Gastrocnemius medialis (tissue), 4 donors: ENCODE measurements at regions not wholly inside any gene's neighbourhood (a gene's known extent, or its start where the extent isn't known, plus 50 kb on each side); places are given as distances from the start of the nearest gene placed in this dataset.
"Not testable (repeated sequence)": the region's sequence is repeated elsewhere in the genome, so short reads cannot be mapped to it uniquely, and the experiment has no call there.

Source experiments
- POLR2A ChIP-seq, 2 donors: fragments of 450-650 bp; IDR thresholded peaks; one replicate each; pipeline ENCODE4 v1.6.1; 2017; ENCODE audit warnings: antibody characterized with exemption in 2 of 2, mild to moderate bottlenecking in 2 of 2, moderate library complexity in 2 of 2
- TF ChIP-seq, protein P1 (sequence below), 5 experiments: fragments of 450-650 bp in 3 of 5; fragments of 200-600 bp in 2 of 5; sonication (generic) in 2 of 5; IDR thresholded peaks in 4 of 5; conservative IDR thresholded peaks in 1 of 5; 1 replicate in 4 of 5; 2 replicates in 1 of 5; pipeline ENCODE4 v1.5.1; 2016 to 2019; ENCODE audit warnings: antibody characterized with exemption in 5 of 5, mild to moderate bottlenecking in 3 of 5, moderate library complexity in 3 of 5

DNA sequence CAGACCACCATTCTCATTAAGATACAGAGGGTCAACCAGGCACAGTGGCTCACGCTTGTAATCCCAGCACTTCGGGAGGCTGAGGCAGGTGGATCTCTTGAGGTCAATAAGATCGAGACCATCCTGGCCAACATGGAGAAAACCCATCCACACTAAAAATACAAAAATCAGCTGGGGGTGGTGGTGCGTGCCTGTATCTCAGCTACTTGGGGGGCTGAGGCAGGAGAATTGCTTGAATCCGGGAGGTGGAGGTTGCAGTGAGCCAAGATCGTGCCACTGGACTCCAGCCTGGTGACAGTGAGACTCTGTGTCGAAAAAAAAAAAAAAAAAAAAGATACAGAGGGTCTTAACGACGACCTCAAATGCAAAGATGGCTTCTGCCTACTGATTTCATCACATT is 320.4 kb downstream of the CYRIA start:
- TF ChIP-seq, protein P1, sequence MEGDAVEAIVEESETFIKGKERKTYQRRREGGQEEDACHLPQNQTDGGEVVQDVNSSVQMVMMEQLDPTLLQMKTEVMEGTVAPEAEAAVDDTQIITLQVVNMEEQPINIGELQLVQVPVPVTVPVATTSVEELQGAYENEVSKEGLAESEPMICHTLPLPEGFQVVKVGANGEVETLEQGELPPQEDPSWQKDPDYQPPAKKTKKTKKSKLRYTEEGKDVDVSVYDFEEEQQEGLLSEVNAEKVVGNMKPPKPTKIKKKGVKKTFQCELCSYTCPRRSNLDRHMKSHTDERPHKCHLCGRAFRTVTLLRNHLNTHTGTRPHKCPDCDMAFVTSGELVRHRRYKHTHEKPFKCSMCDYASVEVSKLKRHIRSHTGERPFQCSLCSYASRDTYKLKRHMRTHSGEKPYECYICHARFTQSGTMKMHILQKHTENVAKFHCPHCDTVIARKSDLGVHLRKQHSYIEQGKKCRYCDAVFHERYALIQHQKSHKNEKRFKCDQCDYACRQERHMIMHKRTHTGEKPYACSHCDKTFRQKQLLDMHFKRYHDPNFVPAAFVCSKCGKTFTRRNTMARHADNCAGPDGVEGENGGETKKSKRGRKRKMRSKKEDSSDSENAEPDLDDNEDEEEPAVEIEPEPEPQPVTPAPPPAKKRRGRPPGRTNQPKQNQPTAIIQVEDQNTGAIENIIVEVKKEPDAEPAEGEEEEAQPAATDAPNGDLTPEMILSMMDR (IDR thresholded peaks at IDR 0.05 in 4 of 5, conservative IDR thresholded peaks at IDR 0.05 in 1 of 5) = not testable (repeated sequence)
- not testable (repeated sequence) for TF ChIP-seq POLR2A (IDR thresholded peaks at IDR 0.05)
